ENCODE measurements at regions not wholly inside any gene's neighbourhood (a gene's known extent, or its start where the extent isn't known, plus 50 kb on each side); places are given as distances from the start of the nearest gene placed in this dataset.

- TF ChIP-seq POLR2A (IDR thresholded peaks at IDR 0.05) (no peak), CTCF (IDR thresholded peaks at IDR 0.05) (no peak)
These were observed 979.9 kb upstream of the GBE1 start for GRCh38 chr3:82741346-82741745.

All from testis (tissue), 2 donors.